ENCODE measurements at regions not wholly inside any gene's neighbourhood (a gene's known extent, or its start where the extent isn't known, plus 50 kb on each side); places are given as distances from the start of the nearest gene placed in this dataset.

DNA sequence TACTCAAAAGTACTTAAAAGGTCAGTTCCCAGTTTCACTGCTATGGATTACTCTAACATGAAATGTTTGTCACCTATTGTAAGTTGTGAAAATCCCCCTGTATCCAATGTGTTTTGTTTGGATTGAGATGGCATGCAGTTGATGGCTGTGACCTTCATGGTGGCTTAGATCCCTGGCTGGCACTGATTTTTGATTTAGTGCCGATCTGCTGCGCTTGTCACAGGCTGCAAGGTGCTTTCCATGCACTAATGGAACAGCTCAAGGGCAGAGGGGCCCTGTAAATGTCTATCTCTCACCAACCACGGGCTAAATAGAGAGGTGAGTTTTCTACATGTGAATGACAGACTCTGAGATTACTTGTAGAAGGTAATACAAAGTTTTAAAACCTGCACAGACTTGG, 69.8 kb upstream of the WDR41 start:
- POLR2A ChIA-PET: no interaction called here

DNA sequence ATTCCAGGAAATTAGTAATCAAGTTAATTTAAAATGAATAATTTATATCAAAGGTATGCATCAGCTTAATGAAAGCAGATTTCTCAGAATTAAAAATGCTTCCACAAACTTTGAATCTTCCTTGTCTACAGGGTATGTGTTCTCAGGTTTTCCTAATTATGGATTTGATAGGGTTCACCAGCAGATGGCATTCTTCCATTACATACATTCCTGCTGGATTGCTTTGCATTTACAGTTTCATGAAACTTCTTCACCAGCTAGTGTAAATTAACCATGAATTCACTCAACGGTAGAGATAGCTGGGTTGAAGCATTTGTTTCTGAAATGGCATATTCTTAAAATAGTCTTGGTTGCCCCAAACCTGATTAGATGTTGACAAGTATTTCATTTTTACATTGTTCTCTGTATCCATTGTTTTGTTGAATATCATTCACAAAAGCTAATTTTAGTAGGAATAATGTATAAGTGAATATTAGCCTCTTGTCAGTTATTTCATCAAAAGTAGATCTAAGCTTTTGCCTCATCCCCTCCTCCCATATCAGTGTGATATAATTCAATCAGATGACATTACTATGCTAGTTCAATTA, 68.7 kb upstream of the WDR41 start:
- POLR2A ChIA-PET: no interaction called here
- Histone ChIP-seq H3K27ac (ENCODE audit: low read depth in 2 of 2, low read length in 1 of 2) (no peak overlapping the region), H4K20me1 (ENCODE audit: insufficient read depth) (no peaks in the 10 kb centered on the region), H3K9me3 (no peaks in the 10 kb centered on the region), H3K4me1 (ENCODE audit: control insufficient read depth in 1 of 2, insufficient read depth in 2 of 2, low read depth in 1 of 2, low read length in 1 of 2) (no peaks in the 10 kb centered on the region), H3K9me2 (no peaks in the 10 kb centered on the region), H3K36me3 (replicated peaks in 1 of 2; ENCODE audit: control insufficient read depth in 1 of 2, insufficient read depth in 2 of 2, low read length in 1 of 2) (no peaks in the 10 kb centered on the region), H3K79me2 (ENCODE audit: insufficient read depth) (no peaks in the 10 kb centered on the region), H3K9ac (no peak overlapping the region), H3F3A (replicated peaks; ENCODE audit: insufficient read depth) (no peaks in the 10 kb centered on the region), H2AFZ (ENCODE audit: low read depth) (no peak overlapping the region), H3K27me3 (ENCODE audit: insufficient read depth) (no peaks in the 10 kb centered on the region), H3K4me3 (ENCODE audit: low read depth in 2 of 2, low read length in 1 of 2) (no peak overlapping the region), H3K4me2 (no peak overlapping the region)
- TF ChIP-seq ZBTB33 (IDR thresholded peaks at IDR 0.05; ENCODE audit: borderline replicate concordance, low read depth): no peak
- peak; percentile 73 for TF ChIP-seq SMC3 (IDR thresholded peaks at IDR 0.05; ENCODE audit: low read depth, low read length)
- TF ChIP-seq RFX5 (IDR thresholded peaks at IDR 0.05; ENCODE audit: low read length): no peak
- TF ChIP-seq TEAD4 (IDR thresholded peaks at IDR 0.05; ENCODE audit: borderline replicate concordance, insufficient read depth): no peak
- TF ChIP-seq, protein P1, sequence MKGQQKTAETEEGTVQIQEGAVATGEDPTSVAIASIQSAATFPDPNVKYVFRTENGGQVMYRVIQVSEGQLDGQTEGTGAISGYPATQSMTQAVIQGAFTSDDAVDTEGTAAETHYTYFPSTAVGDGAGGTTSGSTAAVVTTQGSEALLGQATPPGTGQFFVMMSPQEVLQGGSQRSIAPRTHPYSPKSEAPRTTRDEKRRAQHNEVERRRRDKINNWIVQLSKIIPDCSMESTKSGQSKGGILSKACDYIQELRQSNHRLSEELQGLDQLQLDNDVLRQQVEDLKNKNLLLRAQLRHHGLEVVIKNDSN (IDR thresholded peaks at IDR 0.05; ENCODE audit: borderline replicate concordance, low read depth): no peak
- TF ChIP-seq ELF1 (IDR thresholded peaks at IDR 0.05): no peak
- TF ChIP-seq CTCF (IDR thresholded peaks at IDR 0.05): peak; percentile 67
- peak; percentile 87 for TF ChIP-seq RAD21 (IDR thresholded peaks at IDR 0.05; ENCODE audit: low read length)
- TF ChIP-seq FOSL2 (IDR thresholded peaks at IDR 0.05; ENCODE audit: borderline replicate concordance, low read depth): no peak
- 0% methylated on average over 1 of the region's 1 CpG for WGBS (ENCODE audit: low lambda C conversion rate)
- DNase-seq: peak; percentile 40
- CTCF ChIA-PET: interaction anchor here (0.6 to 4.2 kb wide), 53 partner anchors 9 to 1405 kb away, joined by 3 to 37 read pairs (median 4); partner anchors contain the start of gene OTP

More for the DNA sequence above, 69.8 kb upstream of the WDR41 start:
- H3K4me1 ChIP-seq (ENCODE audit: control insufficient read depth in 1 of 2, insufficient read depth in 2 of 2, low read depth in 1 of 2, low read length in 1 of 2): no peaks in the 10 kb centered on the region
- H4K20me1 ChIP-seq (ENCODE audit: insufficient read depth): no peaks in the 10 kb centered on the region
- no peak overlapping the region for H3K4me2 ChIP-seq
- H3K4me3 ChIP-seq (ENCODE audit: low read depth in 2 of 2, low read length in 1 of 2): no peak overlapping the region
- no peak for DNase-seq
- 65% methylated on average over 3 of the region's 3 CpGs for WGBS (ENCODE audit: low lambda C conversion rate)
- CTCF ChIA-PET: interaction anchor here (0.8 to 4.2 kb wide), 6 partner anchors 9 to 445 kb away, joined by 3 to 37 read pairs (median 6); no protein-coding TSS in a partner anchor
- no peak overlapping the region for H3K27ac ChIP-seq (ENCODE audit: low read depth in 2 of 2, low read length in 1 of 2)
- H3K9me2 ChIP-seq: no peaks in the 10 kb centered on the region
- no peak overlapping the region for H3K9ac ChIP-seq
- H3K79me2 ChIP-seq (ENCODE audit: insufficient read depth): no peaks in the 10 kb centered on the region
- H3K9me3 ChIP-seq: no peaks in the 10 kb centered on the region
- H3K27me3 ChIP-seq (ENCODE audit: insufficient read depth): no peaks in the 10 kb centered on the region
- TF ChIP-seq FOSL2 (IDR thresholded peaks at IDR 0.05; ENCODE audit: borderline replicate concordance, low read depth): no peak
- TF ChIP-seq CHD2 (IDR thresholded peaks at IDR 0.05; ENCODE audit: low read length, partially characterized antibody): no peak
- no peak for TF ChIP-seq FOXJ3 (CRISPR knock-in tag; IDR thresholded peaks at IDR 0.05)
- TF ChIP-seq ZBTB33 (IDR thresholded peaks at IDR 0.05; ENCODE audit: borderline replicate concordance, low read depth): no peak
- no peaks in the 10 kb centered on the region for H3F3A ChIP-seq (replicated peaks; ENCODE audit: insufficient read depth)
- no peaks in the 10 kb centered on the region for H3K36me3 ChIP-seq (replicated peaks in 1 of 2; ENCODE audit: control insufficient read depth in 1 of 2, insufficient read depth in 2 of 2, low read length in 1 of 2)
- no peak overlapping the region for H2AFZ ChIP-seq (ENCODE audit: low read depth)

Measured in SK-N-SH (cell line).